CD4-positive, alpha-beta T cell treated with Interferon gamma for 1 hour (primary cell): ENCODE measurements at regions not wholly inside any gene's neighbourhood (a gene's known extent, or its start where the extent isn't known, plus 50 kb on each side); places are given as distances from the start of the nearest gene placed in this dataset.

ENCODE experiments used
- DNase-seq: peaks from one replicate; pipeline ENCODE4 v3.0.0-alpha.2; 2020

DNA sequence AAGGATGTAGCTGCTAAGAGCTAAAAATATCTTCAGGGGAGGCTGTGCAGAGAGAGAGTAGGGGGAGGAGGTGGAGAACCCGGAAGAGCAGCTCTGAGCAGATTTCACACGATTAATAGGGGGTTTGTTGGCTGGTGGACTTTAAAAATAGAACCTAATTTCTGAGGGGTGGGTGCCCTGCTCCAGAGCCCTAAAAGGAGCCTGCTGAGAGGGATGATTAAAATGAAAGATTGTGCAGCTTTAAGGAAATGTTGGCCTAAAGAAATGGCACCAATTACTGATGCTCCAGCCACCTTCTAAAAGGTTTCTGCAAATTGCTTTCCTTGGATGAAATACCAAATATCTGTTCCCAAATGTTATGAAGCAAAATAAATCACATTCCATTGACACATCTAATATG is 202.8 kb upstream of the BTBD3 start:
- DNase-seq, result no peak

DNA sequence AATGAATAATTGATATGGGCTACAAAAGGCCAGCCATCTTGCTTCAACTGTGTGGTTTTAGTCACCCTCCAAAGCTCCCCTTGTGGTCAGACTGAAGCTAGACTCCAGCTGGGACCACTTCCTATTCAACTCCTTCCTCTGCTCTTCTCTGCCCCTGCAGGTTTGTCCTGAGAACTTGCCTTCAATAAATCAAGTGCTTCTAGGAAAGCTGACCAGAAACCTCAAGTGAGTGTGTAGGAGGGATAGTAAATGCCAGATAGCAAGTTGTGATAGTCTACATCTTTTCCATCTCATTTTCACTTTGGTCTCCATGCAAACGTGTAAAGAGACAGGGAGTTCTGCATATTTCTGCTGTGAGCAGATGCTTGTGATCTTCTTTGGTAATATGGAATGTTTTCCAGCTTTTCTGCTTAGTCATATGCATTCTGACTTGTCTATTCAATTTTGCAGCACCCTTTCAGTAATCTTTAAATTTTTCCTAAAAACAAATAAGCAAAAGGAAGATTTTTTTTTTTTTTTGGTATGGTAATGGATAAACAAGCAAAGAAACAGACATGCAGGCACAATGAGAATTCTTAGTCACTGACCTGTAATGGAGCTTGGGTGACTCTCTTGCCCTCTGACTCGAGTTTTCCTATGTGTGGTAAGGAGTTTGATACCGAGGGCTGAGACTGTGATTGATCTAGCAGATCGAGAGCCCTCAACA is 201.3 kb upstream of the BTBD3 start:
- DNase-seq, result no peak

DNA sequence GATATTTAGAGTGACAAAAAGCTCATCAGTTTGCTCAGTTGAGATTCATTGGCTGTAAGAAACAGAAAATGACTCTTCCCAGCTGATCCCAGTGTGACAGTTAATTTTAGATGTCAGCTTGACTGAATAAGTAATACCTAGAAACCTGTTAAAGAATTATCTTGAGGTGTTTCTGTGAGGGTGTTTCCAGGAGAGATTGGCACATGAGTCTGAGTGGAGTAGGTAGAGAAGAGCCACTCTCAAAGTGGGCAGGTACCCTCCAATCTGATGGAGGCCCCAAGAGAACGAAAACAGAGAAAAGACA is 200.8 kb upstream of the BTBD3 start:
- no peak for DNase-seq

DNA sequence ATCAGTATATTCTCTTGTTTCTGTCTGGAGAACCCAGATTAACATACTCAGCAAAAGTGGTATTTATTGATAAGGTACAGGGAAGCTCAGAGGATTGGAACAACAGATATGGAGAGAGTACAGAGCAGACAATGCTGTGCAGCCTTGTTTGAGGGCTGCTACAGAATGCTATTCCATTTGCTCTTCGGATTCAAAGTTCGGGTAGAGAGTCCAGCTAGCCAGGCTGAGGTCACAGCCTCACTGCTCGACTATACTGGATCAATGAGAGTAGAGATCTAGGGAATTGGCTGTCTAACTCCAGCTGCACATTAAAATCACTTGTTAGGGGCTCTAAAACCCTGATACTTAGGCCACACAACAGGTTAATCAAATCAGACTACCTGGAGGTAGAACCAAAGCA is 200.1 kb upstream of the BTBD3 start:
- no peak for DNase-seq

DNA sequence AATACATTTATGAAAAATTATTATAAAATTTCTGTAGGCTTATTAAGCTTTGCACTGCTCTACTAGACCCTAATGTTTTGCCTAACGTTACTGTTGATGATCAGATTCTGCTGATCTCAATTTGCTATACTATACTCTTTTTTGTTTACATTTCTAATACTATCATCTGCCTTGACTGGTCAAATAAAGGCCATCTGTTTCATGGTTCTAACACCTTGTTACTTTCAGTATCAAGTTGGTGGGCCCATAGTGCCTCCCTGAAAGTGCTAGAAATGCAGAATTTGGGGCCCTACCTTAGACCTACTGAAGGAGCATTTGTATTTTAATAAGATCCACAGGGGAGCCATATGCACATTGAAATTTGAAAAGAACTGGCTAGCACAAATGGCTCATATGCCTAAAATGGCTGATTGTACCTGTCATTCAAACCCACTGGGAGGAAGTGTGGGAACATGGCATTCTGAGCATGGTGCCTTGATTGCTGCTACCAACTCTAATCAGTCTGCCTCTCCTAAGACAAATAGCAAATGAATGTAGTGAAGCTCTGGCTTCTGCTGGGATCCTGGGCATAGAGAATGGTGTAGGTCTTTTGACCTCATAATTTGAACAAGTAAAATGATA is 199.1 kb upstream of the BTBD3 start:
- DNase-seq, result no peak

DNA sequence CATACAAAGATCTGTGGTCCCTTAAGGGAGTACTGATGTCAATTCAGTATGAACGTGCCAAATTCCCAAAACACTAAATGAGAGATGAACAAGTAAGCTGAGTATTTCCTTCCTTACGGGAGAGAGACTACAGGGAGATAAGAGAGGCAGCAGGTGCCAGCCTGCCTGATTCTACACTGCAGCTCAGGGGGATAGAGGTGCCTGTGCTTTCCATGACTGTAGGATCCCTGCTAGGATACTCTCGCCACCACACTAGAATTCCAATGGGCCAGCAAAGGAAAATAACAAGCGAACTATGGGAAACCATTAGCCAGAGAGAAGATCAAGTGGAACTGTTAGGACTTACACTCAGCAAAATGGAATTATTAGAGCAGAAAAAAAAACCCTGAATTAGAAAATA is 198.5 kb upstream of the BTBD3 start:
- no peak for DNase-seq

DNA sequence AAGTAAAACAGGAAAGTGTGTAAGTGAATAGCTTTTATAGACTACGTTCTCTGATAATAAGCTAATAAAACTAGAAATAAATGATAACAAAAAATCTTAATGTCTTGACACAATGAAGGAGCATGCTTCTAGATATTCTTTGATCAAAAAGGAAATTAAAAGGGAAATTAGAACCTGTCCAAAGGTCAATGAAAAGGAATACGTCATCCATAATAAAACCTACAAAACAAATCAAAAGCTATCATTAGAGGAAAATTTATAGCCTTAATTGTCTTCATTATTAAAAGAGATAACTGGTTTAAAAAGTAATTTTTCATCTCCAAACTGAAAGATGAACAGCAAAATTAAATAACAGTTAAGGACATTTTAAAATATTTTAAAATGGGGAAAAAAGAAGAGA is 196.3 kb upstream of the BTBD3 start:
- DNase-seq, result no peak

DNA sequence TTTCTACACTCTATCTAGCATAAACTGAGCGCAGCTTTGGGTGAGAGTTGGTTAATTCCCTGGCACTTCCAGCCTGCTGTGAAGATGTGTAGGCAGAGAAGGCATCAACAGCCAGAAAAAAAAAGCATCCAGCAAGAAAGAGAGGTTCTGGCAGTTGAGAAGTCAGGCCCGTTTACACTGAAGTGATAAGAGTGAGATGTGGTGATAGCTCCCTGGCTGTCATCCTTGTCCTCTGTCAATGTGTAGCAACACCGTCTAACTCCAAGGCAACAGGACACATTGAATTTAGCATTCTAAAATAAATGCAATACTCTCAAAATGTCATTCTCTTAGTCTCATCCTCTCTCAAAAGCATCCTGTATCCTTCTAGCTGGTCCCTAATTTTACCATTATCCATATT is 193.6 kb upstream of the BTBD3 start:
- DNase-seq, result no peak

DNA sequence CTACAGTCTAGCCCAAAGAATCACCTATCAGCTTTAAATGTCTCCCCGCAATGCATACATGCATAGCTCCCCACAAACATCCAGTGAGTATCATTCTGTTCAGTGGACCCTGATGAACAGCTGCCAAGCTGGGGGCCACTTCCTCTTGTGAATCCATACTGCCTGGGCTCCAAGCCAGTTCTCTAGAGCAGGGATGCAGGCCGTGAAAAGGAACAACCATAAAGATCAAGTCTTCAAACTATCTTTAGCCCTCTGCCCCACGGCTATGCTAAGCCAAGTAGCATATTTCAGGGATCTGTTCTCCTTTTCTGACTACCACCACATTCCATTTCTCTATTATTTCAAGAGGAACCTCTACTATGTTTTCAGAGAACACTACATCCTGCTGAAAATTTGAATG is 191.7 kb upstream of the BTBD3 start:
- DNase-seq, result no peak

DNA sequence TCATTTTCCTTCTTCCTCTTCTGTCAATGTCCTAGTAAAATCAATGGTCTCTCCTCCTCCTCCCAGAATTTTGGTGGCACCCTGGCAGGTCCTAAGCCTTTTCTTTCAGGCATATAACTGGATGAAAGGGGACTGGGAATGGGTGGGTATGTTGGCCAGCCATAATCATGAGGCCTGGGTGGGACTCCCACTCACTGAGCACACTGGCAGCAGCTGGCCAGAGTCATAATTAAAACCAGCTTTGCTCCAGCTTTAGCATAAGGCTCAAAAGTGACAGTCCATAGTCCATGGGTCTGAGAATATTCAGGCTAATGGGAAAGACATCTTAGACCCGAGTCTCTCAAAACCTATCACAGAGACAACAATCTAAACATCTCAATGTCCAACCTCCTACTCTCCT is 190.0 kb upstream of the BTBD3 start:
- DNase-seq, result no peak

DNA sequence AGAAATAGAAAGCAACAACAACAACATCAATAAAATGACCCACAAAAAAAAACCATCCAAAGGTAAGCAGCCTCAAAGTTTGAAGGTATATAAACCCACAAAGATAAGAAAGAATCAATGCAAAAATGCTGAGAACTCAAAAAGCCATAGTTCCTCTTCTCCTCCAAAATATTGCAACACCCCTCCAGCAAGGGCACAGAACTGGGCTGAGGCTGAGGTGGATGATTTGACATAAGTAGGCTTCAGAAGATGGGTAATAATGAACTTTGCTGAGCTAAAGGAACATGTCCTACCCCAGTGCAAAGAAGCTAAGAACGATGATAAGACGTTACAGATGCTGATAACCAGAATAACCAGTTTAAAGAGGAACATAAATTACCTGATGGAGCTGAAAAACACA is 188.8 kb upstream of the BTBD3 start:
- DNase-seq, result no peak

DNA sequence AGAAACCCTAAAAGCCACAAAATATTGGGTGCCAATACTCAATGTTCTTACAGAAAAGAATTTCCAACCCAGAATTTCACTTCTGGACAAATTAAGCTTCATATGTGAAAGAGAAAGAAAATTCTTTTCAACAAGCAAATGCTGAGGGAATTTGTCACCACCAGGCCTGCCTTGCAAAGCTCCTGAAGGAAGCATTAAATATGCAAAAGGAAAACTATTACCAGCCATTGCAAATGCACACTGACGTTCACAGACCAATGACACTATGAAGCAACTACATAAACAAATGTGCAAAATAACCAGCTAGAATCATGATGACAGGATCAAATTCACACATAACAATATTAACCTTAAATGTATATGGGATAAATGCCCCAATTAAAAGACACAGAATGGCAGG is 187.9 kb upstream of the BTBD3 start:
- no peak for DNase-seq

DNA sequence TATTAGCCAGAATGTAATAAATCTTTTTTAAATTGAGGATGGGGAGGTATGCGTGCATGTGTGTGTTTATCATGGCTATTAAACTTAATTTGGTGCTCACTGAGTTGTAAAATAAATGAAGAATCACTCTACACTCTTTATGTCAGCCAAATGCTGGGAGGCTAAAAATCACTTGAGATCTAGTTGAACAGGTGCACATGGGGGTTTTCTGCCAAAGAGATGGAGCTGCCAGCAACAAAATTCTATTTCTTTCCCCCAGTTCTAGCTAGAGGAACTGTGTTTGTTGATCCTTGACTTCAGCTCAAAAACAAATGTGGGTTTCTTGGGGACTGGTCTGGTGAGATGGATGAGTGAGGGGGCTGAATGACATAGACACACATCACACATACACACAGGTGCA is 183.3 kb upstream of the BTBD3 start:
- no peak for DNase-seq

DNA sequence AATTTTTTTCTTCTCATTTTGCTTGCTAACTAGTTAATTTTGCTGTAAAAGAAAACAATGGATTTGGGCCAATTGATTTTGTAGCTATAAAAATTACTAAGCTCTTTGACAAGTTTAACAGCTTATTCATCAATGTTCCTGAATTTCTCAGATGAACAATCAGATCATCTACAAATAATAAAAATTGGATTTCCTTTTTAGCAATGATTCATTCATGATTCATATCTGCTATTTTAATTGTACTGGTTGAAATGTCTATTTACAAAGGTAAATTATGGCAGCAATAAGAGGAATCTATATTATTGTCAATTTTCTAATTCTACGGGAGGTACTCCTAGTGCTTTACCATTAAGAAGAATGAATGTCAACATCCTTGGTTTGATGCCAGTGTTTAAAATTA is 178.8 kb upstream of the BTBD3 start:
- no peak for DNase-seq

DNA sequence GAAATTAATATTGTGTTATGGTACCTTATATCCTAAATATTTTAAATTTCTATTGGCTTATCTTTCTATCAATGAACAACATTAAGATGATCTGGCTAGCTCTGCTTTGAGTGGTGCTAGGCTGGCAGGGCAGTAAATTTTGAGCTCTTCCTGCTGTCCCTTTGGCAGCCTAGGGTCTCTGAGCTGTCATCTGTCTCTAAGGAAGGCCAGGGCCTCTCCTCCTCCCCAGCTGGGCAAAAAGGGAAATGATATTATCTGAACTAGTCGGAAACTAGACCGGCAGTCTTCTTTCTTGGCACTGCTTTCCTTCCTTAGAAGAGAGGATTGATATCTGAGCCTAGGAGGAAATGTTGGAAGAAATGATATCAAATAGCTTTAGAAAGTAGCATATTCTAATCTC is 176.7 kb upstream of the BTBD3 start:
- DNase-seq, result no peak

DNA sequence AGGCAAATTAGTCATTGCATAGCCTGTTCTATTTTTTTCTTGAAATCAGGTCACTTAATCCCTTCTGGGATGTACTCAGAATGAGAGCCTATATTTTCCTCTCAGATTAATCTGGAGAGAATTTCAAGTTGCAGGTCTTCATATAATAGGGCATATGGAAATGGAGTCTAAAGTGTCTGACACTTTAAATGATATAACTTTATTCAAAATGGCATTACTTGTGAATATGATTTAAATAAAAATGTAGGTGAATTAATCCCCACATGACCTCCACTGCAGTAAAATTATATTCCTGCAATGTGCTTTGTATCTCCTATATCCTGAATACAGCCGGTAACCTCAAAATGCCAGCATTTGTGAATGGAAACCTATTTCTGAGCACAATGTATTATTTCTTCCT is 172.5 kb upstream of the BTBD3 start:
- no peak for DNase-seq

DNA sequence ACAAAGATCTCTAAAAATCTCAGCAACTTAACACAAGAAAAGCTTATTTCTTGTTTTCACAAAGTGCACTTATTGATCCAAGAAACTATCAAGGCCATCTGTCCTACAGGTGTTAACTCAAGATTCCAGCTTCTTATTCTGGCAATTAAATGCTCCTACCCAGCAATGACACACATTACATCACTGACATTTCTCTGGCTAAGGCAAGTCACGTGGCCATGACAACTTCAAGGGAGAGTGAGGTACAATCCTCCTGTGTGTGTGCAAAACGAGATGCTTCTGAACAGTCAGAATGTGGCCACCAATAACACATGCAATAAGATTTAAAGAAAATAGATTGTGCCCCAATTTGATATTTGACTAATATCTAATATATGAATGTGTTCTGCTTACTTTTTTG is 169.3 kb upstream of the BTBD3 start:
- no peak for DNase-seq

DNA sequence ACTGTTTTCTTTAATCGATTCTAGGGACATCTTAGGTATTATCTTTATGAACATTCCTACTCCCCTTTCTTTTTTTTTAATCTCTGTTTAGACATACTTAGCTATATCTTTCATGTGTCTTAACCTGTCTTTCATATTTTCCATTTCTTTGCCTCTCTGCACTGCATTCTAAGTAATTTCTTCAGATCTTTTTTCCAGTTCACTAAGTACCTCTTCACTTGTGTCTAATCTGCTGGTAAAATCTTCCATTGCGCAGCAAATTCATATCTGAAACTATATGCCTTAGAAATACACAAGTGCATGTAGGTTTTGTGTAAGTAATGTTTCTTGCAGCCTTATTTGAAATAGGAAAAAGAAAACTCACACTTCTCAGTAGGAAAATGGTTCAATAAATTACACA is 165.4 kb upstream of the BTBD3 start:
- no peak for DNase-seq

DNA sequence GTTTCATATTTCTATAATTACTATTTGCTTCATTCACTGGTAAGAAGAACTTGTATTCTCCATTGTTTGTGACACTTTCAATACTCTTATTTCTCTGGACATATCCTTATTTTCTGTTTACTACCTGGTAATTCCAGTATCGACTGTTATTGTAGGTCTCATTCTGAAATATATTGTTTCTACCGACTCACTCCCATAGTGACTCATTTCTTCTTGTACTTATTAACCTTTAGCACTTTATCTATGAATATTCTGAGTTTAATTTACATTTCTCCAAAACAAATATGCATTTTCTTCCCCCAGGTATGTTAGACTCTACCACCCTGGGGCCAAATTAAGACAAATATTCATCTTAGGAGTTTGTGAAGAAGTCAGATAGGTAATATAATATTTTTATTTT is 164.5 kb upstream of the BTBD3 start:
- no peak for DNase-seq

DNA sequence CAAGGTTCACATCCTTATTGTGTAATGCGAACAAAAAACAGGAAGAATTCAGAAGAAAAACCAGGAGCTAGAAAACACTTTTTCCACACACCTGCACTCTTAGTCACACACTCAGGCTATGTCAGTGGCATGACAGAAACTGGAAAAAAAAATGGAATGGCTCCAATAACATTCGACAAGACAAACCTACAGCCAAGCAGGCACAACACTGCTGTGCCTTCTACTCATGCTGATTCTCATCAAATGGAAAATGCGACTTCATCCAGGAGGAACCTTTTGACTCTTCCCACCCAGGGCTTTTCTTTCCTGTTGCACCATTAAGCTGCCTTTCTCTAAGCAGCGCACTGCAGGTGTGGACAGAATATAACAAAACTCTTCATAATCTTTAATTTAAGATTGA is 163.2 kb upstream of the BTBD3 start:
- DNase-seq, result no peak

DNA sequence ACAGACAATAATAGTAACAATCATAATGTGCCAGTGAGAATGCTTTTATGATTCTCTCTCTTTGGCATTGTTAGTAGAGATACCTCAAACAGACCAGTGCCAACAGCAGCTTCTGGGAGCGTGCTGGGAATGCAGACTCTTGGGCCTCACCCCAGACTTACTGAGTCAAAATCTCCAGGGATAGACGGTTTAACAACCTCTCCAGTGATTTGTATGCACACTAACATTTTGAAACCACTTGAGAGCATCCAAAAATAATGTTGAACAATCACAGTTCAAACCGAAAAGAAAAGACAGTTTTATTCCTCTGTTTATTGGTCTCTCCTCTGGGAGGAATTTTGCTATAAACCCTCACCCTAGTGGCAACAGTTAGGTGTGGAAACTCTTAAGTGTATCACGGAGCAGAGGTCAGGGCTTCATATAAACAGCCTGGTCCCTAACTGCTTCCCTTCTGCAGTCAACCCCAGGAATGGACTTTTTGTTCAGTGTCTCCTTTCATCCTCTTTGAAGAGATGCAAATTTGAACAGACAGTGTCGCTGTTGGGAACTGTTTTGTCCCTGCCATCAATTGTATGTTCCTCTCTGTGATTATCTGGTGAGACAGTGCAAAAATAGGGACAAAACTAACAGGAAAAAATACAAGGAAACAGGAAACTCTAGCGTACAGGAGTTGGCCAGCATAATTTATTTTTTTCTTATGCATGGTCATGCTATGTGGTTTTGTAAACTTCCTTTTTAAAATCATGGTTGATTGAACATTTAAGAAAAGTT is 162.4 kb upstream of the BTBD3 start:
- DNase-seq, result no peak

DNA sequence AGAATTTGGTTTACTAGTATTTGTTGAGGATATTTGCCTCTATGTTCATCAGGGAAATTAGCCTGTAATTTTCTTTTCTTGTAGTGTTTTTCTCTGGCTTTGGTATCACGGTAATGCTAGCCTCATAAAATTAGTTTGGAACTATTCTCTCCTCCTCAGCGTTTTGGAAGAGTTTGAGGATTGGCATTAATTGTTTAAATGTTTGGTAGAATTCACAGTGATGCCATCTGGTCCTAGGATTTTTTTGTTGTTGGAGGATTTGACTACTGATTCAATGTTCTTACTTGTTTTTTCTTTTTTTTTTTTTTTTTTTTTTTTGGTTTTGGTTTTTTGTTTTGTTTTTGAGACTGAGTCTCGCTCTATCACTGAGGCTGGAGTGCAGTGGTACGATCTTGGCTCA is 156.2 kb upstream of the BTBD3 start:
- DNase-seq, result no peak

DNA sequence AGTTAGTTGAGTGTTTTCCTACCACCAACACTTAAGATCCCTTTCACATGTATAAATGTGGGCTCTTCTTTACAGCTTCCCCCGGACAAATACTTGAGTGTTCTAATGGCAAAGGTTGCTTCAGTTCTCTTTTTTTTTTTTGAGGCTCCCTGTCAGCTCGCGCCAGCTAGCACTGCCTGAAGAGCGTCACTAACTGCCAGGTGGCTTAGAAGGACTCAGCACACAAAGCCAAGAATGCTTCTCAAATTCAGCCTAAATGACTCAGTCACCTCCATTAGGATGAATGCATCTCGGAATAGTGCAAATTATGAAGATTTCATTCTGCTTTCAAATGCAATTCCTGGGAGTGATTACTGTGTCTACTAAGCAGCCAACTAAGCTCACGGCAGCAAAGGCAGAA is 150.7 kb upstream of the BTBD3 start:
- no peak for DNase-seq

DNA sequence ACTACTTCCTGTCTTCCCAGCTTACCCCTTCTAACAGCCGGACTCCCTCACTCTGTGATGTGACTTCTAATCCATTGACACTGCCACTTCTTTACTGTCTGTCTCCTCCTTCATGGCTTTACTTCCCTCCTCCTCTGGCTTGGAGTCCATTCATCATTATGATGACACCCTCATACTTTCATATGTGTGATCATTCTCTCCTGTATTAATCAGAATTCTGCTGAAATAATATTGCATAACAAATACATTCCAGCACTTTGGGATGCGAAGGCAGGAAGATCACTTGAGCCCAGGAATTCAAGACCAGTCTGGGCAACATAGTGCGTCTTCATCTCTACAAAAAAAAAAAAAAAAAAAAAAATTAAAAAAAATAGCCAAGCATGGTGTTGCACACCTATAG is 147.9 kb upstream of the BTBD3 start:
- no peak for DNase-seq

DNA sequence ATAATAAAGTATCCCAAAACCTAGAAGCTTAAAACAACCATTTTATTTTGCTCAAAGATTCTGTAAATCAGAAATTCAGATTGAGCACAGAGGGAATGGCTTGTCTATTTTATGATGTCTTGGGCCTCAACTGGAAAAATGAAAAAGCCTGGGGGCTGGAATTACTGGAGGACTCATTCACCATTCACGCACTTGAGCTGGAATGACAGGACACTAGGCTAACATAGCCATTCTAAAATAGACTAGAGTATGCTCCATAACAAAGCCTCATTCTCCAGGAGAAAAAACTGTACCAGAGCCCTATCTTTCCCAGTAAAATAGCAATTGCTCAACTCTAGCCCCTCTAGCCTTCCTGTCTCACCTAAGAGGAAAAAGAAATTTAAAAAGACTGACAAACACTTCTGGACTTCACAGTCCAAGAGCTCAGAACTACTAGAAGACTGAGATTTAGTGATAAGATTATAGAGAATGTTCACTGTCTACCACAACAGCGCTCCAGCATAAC is 145.4 kb upstream of the BTBD3 start:
- no peak for DNase-seq
